Activated naive CD4-positive, alpha-beta T cell treated with Interleukin-2 at 50 U/mL for 16 hours (primary cell): ENCODE measurements at regions not wholly inside any gene's neighbourhood (a gene's known extent, or its start where the extent isn't known, plus 50 kb on each side); places are given as distances from the start of the nearest gene placed in this dataset.

Experiments
- DNase-seq: peaks from one replicate; pipeline ENCODE4 v3.0.0-alpha.2; 2020

DNA sequence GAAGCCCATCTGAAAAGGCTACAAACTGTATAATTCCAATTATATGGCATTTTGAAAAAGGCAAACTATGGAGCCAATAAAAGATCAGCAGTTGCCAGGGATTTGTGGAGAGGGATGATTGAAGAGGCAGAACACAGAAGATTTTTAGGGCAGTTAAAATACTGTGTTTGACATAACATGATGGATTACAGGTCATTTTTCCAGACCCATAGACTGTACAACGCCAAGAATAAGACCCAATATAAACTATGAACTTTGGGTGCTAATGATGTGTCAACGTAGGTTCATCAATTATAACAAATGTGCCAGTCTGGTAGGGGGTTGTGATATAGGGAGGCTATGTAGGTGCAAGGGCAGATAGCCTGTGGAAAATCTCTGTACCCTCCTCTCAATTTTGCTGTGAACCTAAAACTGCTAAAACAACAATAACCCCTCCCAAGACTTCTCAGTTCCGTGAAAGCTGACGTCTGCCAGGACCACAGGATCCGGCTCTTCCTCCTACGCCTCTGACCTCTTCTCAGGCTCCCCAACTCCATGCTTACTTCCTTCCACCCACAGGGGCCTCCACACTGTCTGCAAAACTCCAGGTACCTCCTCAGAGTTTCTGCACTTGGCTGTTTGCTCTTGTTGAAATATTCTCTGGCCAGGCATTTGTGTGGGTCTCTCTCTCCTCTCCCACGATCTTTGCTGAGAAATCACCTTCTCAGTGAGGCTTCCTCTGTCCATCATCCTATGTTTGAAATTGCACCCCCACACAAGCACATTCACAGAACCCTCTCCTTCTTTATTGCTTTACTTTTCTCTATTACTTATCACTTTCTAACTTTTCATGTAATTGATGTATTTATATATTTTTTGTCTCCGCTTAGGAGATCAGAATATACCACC is 131.4 kb downstream of the BBS10 start:
- DNase-seq, result no peak

DNA sequence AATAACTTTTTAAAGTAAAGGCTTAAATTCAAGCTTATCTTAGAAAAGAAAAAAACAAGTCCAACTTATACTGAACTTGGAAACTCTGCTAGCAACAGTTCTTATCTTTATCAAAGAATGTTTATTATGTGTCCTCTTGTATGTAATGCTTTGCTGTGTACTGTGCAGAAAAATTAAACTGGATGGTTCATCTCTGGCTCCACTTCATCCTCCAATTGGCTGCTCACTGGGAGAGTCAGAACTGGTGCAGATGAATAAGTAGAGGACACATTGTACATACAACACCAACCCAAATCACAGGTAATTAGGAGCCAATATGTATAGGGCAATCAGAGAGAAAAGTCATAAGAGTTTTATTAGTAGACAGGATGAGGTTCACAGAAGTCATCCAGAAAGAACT is 123.6 kb upstream of the NAP1L1 start:
- DNase-seq, result no peak

DNA sequence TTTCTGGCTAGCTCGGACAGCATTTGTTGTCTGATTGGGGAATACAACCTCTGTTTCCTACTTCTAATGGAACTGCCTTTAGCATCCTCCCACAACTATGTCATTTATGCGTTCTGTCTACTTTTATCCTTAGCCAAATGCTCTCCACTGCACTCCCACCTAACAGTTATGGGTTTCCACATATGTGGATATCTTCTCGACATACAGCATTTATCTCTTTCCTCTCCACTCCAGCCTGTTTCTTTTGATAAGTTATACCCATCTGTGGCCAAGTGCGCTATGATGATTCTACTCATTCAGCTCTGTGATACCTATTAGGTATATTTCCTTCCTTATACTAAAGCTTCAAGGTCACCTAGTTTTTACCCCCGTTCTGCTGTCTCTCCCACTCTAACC is 122.2 kb upstream of the NAP1L1 start:
- no peak for DNase-seq

DNA sequence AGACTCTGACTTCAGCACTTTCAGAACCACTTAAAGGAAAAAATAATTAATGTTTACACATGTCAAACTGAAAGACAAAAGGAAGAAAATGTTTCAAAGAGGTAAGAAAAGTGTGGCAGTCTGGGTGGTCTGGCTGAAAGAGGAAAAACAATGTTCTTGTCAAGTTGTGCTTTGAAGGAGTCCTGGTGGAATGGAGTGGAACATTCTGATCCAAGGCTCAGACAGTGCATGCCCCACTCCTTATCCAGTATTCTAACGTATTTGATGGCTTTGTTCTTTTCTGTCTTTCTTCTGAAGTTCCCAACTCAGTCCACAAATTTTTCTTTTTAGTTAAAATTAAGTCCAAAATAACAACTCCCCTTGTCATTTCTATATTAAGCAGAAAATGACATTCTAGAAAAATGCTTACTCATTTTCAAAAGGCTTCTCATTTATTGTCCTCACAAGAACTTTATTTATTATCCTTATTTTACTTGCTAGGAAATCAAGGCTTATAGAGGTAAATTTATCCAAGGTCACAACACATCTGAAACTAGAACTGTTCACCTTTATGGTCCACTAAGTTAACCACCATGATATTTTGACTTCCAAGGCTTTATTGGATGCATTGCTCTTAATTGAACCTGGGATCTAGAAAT is 121.7 kb upstream of the NAP1L1 start:
- DNase-seq, result no peak

DNA sequence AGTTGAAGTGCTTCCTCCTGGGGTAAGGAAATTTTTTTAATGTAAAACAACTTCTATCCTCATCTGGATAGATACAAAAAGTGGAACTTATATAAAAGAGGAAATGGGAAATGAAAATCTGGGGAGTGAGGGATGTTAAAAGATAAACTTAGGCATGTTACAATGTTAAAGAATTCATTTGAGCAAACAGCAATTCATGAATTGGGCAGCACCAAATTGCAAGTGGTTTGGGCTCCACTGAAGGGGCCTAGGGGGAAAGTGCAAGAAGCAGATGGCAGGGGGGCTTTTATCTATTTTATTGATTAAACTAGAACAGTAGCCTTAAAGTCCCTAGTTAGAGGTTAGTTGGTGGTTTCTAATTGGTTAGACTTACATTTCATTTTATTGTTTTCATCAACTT is 118.1 kb upstream of the NAP1L1 start:
- no peak for DNase-seq

DNA sequence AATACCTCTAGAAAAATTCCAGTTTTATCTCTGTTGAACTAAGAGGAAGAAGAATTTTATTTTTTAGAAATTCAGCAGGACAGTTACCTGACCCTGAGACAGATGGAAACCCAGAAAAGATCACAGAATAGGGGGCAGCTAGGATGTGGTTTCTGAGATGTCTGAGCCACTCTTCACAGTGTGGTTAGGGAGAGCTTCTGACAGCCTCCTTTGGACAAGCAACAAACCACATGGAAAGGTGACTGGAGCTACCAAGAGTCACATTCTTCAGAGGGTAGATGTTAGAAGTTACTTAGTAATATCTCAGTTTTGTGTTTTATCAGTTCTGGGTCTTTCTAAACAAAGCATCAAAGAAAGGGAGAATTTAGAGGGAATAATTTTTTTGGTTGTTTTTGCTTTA is 117.3 kb upstream of the NAP1L1 start:
- no peak for DNase-seq

DNA sequence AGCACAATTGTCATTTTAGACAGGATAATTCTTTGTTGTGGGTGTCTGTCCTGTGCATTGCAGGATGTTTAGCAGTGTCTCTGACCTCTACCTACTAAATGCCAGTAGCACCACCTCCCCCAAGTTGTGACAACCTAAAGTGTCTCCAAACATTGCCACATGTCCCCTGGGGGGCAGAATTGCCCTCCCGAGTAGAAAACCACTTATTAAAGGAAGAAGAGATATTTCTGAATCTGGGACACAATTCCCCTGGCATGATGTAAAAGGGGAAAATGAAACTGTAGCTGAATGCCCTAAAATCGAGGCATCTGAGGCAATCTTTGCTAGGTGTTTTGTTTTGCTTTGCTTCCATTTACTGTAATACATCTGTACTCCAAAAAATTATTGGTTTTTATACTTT is 116.8 kb upstream of the NAP1L1 start:
- DNase-seq, result no peak

DNA sequence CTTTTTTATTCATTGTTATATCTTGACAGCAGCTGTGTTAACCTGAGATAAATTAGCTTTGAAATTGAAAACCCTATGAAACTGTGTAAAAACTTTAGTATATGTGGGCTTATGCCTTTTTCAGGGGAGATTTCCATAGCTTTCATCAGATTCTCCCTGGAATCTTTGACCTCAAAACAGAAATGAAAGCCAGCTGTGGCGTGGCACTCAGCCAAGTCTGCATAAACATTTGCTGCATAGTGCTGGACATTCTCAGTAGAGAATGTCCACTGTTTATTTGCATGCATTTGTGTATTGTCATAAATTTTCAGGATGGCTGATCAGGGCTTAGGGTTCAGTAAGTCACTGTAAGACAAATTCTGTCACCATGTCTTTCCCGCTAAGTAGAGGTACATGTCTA is 115.3 kb upstream of the NAP1L1 start:
- no peak for DNase-seq

DNA sequence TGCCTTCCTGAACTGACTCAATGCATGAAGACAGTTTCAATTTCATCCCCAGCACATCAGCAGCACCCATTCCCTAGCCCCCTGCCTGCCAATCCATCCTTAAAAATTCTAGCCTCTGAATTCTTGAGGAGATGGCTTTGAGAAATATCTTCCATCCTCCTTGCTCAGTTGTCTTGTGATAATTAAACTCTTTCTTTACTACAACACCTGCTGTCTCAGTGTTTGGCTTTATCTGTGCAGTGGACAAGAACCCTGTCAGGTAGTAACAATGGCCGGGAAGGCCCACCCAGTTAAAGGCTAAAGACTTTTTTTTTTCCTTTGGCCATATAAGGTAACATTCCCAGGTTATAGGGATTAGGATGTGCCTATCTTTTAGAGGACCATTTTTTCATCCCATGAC is 114.4 kb upstream of the NAP1L1 start:
- no peak for DNase-seq

DNA sequence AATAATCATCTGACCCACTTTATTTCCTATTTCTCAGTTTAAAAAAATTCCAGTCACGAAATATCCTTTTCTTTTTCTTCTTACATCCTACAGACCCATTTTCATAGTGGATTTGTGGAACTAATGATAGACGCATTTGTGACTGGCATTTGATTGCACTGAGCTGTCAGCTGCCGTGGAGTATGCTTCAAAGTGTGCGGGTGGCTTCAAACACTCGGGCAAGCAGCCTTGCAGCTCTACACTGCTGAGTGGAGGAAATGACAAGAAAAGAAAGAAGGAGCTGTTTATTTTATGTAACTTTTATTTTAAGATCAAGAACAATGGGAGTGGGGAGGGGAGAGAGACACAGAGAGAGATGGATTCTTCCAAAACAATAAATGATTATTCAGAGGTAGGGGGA is 112.8 kb upstream of the NAP1L1 start:
- DNase-seq, result no peak

DNA sequence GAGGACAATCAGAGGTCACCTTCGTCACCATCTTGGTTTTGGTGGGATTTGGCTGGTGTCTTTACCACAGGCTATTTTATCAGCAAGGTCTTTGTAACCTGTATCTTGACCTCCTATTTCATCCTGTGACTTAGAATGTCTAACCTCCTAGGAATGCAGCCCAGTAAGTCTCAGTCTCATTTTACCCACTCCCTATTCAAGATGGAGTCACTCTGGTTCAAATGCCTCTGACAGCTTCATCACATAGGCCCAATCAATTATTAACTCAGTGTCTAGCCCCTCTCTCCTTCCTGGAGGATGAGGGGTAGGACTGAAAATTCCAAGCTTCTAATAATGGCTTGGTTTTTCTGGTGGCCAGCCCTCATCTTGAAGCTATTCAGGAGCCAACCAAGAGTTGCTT is 111.4 kb upstream of the NAP1L1 start:
- no peak for DNase-seq

DNA sequence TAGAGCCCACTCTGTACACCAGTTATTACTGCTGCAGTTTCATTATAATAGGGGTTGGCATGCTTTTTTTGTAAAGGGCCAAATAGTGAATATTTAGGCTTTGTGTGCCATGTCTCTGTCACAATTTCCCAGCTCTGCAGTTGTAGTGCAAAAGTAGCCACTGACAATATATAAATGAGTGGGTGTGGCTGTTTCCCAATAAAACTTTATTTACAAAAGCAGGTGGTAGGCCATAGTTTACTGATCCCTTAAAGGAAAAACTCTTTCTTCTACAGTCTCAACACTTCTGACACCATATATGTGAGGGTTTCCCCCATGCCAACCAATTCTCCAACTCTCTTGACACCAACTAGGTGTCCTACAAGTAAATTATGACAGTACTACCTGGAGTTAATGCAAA is 110.2 kb upstream of the NAP1L1 start:
- DNase-seq, result no peak

DNA sequence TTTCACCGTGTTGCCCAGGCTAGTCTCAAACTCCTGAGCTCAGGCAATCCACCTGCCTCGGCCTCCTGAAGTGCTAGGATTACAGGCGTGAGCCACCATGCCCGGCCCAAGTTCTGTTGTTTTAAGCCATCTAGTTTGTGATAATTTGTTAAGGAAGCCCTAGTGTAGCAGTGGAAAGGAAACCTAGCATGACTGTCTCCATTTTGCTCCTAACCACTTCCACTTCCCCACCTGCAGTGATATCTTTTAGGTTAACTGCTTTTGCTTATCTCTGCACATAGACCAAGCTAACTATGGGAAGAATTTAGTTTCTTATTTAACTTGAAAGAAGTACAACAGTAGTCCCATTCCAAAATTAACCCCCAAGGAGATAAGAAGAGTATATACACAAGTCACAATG is 109.5 kb upstream of the NAP1L1 start:
- DNase-seq, result no peak

DNA sequence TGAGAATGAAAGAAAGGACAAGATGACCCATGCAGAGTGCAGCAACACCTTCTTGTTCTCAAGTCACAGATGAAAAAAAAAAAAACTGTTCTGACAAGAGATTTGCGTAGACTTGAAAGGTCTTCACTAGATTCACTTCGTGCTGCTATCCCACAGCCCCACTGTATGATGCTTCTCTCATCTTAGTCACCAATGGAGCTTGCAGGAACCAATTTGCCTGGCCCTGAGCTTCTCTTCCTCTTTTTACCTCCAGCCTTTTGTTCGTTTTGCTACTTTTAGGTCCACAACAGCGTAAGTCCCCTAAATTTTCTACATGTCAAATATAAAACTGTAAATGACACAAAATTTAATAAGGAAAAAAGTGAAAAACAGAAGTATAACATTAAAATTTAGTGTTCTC is 107.9 kb upstream of the NAP1L1 start:
- no peak for DNase-seq

DNA sequence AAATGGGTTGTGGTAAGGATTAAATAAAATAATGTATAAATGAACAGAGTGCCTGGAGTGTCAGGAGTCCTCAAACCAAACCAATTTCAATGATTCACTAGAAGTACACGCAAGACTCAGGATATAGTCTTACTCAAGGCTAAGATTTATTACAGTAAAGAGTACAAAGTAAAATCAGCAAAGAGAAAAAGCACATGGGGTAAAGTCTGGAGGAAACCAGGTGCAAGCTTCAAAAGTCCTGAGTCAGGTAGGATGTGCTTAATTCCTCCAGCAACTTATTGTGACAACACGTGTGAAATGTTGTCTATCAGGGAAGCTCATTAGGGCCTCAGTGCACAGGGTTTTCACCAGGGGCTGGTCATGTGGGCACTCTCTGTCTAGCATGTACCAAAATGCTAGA is 105.8 kb upstream of the NAP1L1 start:
- no peak for DNase-seq

DNA sequence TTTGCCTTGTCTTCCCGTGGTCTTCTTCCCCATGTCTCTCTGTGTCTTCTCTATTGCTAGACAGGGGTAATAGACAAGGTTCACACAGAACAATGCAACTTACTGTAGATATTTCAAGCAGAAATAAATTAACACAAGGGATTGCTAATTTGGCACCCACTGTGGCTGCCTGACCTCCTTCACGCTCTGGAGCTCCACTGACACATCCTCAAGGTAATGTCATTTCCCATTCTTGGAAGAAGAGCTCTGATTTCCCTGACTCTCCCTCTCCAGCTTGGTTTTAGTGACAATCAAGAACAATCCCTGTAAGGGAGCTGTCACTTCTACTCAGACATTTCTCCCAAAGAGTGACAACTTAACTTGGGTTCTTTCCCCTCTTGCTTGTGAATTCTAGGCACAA is 105.4 kb upstream of the NAP1L1 start:
- no peak for DNase-seq

DNA sequence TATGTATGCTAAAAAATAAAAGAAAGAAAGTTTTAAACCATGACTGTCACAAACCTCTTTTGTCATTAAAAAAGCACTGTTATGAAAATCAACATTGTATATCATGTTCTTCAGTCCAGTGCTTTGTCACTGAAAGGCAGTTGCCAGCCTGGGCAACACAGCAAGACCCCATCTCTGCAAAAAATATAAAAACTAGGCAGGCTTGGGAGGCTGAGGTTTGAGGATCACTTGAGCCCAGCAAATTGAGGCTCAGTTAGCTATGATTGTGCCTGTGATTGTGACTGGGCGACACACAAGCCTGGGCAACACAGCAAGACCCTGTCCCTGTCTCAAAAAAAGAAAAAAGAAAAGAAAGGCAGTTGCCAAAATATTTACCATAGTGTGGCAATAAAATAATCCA is 102.7 kb upstream of the NAP1L1 start:
- no peak for DNase-seq

DNA sequence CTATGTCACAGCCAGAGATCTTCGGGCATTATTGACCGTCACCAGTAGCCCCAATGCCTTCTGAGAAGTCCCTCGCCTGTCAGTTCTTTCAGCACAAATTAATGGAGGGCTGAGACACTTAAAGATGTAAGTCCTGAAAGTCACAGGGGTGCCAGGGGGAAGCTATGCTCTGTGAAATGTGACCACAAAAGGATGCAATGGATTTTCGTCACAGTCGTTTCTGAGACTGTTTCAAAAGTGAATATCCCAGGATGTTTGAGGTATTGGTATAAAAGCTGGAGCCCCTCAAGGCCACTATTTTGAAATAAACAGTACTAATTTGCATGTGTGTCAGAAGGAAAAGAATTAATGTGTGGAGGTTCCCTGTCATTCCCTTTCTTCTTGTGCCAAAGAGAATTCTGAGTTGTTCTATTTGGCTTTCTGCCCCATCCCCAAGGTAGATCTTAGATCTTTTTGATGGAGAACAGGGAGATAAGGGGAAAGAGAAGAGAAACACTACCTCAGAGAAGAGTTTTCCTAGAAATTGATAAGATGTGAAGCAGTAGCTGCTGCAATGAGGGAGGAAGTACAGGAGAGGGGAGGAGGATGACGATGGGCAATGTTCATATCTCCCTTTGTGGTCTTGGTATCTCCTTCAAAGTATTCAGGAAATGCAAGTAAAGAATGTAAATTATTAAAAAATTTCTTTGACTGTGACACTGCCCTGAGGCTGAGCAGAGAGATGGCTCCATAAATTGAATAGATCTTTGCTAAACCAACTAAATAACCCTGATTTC is 101.8 kb upstream of the NAP1L1 start:
- no peak for DNase-seq

DNA sequence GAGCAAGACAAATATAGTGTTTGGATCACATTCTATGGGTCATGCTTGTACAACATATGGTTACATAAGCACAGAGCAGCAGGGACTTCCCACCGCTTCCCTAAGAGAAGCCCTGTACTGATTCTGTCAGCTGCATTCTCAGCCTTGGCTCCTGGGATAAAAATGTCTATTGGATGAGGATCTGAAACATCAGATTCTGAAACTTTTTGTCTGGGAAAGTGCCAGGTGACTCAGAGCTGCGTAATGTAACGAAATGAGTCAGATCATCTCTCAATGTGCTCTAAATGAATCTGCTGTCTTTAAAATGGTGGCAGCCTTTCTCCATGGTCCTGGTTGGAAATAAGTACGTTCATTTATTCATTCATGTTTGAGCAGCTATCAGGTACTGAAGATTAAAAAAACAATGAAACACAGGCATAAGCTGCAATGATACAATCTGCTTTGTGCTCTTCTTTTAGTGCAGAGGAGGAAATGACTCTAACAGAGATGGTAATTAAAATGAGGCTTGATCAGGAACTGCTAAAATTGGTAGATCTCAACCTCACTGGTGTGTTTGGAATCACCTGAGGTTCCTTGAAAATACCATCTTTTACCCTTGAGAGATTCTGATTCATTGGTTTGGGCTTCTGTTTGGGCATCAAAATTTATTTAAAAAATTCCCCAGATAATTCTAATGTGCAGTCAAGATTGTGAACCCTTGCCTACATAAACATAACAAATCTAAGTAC is 99.1 kb upstream of the NAP1L1 start:
- peak; percentile 68 for DNase-seq

DNA sequence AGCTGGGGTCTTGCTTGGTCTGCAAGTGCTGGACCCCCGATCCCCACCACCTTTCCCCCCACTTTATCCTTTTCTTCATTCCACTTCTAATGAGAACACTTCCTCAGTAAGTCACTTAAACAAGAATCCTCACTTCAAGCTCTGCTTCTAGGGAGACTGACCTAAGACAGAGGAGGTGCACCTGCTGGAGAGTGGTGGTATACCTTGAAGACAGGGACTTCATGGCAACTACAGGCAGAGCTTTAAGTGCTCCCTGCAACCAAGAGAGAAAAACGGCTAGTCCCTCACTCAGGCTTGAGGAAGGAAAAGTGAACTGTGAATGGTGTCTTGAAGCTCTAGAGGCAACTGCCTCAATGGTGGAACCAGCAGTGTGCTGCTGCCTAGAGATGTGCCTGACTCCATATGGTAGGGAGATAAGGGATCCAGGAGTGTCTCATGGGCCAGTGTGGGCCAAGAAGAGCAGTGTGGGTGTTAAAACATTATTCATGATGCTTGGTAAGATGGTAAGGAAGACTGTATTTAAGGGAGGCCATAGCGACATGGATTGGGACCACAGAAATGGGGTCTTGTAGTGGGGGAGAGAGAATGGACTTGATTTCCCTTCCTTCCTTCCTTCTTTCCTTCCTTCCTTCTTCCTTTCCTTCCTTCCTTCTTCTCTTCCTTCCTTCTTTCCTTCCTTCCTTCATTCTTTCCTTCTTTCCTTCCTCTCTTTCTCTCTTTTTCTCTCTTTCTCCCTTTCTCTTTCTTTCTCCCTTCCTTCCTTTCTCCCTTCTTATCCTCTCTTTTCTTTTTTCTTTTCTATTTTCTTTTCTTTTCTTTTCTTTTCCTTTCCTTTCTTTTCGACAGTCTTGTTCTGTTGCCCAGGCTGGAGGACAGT is 96.2 kb upstream of the NAP1L1 start:
- no peak for DNase-seq

DNA sequence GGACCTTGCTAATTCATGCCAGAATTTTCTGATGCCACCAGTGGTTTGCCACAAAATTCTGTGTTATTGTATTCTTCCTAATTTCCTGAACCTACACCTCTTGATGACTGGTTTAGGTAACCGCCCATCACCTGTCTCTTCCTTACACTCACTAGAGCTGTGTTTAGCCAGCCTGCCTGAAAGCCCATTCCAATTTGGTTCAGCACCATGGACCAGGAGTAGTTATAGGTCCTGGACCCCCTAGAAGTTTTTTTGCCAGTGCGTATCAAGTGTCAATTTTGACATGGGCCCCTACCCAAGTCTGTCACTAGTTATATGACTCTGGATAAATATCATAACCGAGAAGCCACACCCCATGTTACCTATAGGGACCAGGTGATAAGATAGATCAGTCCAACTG is 94.0 kb upstream of the NAP1L1 start:
- DNase-seq, result no peak

DNA sequence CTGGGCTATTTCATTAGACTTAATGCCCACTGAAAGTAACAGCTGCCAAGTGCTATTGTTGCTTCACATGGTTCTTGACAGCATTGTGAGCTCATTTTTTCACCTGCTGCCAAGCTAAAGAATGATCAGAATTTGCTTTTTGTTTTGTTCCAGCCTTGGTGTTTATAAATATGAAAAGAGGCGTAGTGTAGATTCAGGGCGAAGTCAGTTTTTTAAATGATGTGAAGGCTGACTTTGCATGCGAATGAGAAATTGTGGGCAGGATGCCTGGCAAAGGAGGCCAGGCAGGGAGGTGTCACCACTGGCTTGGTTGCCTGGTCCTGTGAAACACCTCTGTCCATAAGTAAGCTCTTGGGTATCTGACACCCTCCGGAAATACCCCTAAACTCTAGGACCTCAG is 93.3 kb upstream of the NAP1L1 start:
- no peak for DNase-seq
